Peyer's patch (tissue), 4 donors: ENCODE measurements at regions not wholly inside any gene's neighbourhood (a gene's known extent, or its start where the extent isn't known, plus 50 kb on each side); places are given as distances from the start of the nearest gene placed in this dataset.

Source experiments
- CTCF ChIP-seq, 6 experiments: fragments of 450-650 bp in 4 of 6; fragments of 200-600 bp in 2 of 6; sonication (generic) in 1 of 6; IDR thresholded peaks; one replicate each; pipeline ENCODE4 v1.5.1; 2017 to 2019; ENCODE audit warnings: antibody characterized with exemption in 6 of 6, mild to moderate bottlenecking in 3 of 6, moderate library complexity in 1 of 6
- POLR2A ChIP-seq, 2 donors: fragments of 450-650 bp; IDR thresholded peaks; one replicate each; pipeline ENCODE4 v1.5.1; 2017; ENCODE audit warnings: antibody characterized with exemption in 2 of 2, mild to moderate bottlenecking in 2 of 2, moderate library complexity in 2 of 2

- no peak for TF ChIP-seq CTCF (IDR thresholded peaks at IDR 0.05)
- TF ChIP-seq POLR2A (IDR thresholded peaks at IDR 0.05), result no peak
These were observed 183.8 kb downstream of the DHX15 start for GRCh38 chr4:24400537-24400936.
